ENCODE measurements at regions not wholly inside any gene's neighbourhood (a gene's known extent, or its start where the extent isn't known, plus 50 kb on each side); places are given as distances from the start of the nearest gene placed in this dataset.
"Not testable (repeated sequence)": the region's sequence is repeated elsewhere in the genome, so short reads cannot be mapped to it uniquely, and the experiment has no call there.

- DNase-seq (ENCODE audit: low read depth, low spot score) = no peak
- no peaks in the 10 kb centered on the region for H3K36me3 ChIP-seq (ENCODE audit: insufficient read depth, low read length)
- no peak overlapping the region for H3K27ac ChIP-seq
- no peak overlapping the region for H3K9ac ChIP-seq (ENCODE audit: insufficient read length)
- H3K9me3 ChIP-seq (ENCODE audit: low read depth, low read length) = no peaks in the 10 kb centered on the region
- TF ChIP-seq EZH2 (IDR thresholded peaks at IDR 0.05) (no peak), FOXP2 (optimal IDR thresholded peaks at IDR 0.05; ENCODE audit: control extremely low read depth, extremely low read length, insufficient read depth) (no peak), POLR2AphosphoS5 (IDR thresholded peaks at IDR 0.05; ENCODE audit: borderline replicate concordance, low read depth, low read length) (no peak)
- no peak overlapping the region for H3K4me3 ChIP-seq
Observed at GRCh38 chr3:94378322-94378721, 315.5 kb downstream of the NSUN3 start.

- TF ChIP-seq EZH2 (IDR thresholded peaks at IDR 0.05) = no peak
- TF ChIP-seq FOXP2 (optimal IDR thresholded peaks at IDR 0.05; ENCODE audit: control extremely low read depth, extremely low read length, insufficient read depth) = no peak
- no peak for TF ChIP-seq POLR2AphosphoS5 (IDR thresholded peaks at IDR 0.05; ENCODE audit: borderline replicate concordance, low read depth, low read length)
- H3K27ac ChIP-seq = no peak overlapping the region
- H3K9ac ChIP-seq (ENCODE audit: insufficient read length) = no peak overlapping the region
- no peak for DNase-seq (ENCODE audit: low read depth, low spot score)
- no peak overlapping the region for H3K4me3 ChIP-seq
- H3K36me3 ChIP-seq (ENCODE audit: insufficient read depth, low read length) = no peaks in the 10 kb centered on the region
- no peaks in the 10 kb centered on the region for H3K9me3 ChIP-seq (ENCODE audit: low read depth, low read length)
Observed at GRCh38 chr3:94379264-94379663, 316.4 kb downstream of the NSUN3 start.

DNA sequence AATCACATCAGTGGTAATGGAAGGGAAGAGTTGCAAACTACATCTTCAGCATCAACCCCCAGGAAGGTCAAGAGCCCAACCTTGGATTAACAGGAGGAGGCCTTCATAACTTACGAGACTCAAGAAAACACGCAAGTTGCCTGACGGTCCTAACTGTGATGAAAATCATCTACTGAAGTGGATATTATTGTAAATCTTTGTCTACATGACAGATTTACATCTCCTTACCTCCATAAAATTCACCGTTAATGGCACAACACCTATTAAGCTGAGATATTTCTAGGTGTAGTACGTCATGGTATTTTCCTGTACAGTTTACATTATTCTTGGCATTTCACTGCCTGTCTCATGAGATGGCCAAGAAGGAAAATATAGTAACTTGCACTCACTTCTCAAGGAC, 332.0 kb downstream of the NSUN3 start:
- no peak for TF ChIP-seq EZH2 (IDR thresholded peaks at IDR 0.05)
- TF ChIP-seq POLR2AphosphoS5 (IDR thresholded peaks at IDR 0.05; ENCODE audit: borderline replicate concordance, low read depth, low read length) = no peak
- no peak for TF ChIP-seq FOXP2 (optimal IDR thresholded peaks at IDR 0.05; ENCODE audit: control extremely low read depth, extremely low read length, insufficient read depth)
- H3K9ac ChIP-seq (ENCODE audit: insufficient read length) = no peak overlapping the region
- no peak overlapping the region for H3K4me3 ChIP-seq
- H3K9me3 ChIP-seq (ENCODE audit: low read depth, low read length) = no peaks in the 10 kb centered on the region
- no peak for DNase-seq (ENCODE audit: low read depth, low spot score)
- H3K36me3 ChIP-seq (ENCODE audit: insufficient read depth, low read length) = no peaks in the 10 kb centered on the region
- no peak overlapping the region for H3K27ac ChIP-seq

DNA sequence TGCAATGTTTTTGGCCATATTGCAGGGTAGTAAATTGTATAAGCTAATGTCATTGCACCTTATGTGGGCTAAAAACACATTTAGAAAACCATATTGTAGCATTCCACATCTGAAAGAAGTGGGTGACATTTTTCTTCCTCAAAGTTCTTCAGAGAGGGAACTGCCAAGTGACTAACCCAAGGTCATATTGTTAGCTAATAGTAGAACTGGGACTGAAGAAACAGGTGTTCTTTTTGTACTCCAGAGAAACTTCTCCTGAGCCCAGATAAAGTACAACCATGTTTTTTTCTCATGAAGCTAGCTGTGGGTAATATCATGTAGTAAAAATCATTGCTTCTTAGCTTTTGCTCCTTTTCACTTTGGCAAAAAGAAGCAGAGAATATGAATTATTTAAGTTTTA, 333.0 kb downstream of the NSUN3 start:
- H3K27ac ChIP-seq = no peak overlapping the region
- no peak overlapping the region for H3K9ac ChIP-seq (ENCODE audit: insufficient read length)
- no peak for TF ChIP-seq POLR2AphosphoS5 (IDR thresholded peaks at IDR 0.05; ENCODE audit: borderline replicate concordance, low read depth, low read length)
- TF ChIP-seq FOXP2 (optimal IDR thresholded peaks at IDR 0.05; ENCODE audit: control extremely low read depth, extremely low read length, insufficient read depth) = no peak
- TF ChIP-seq EZH2 (IDR thresholded peaks at IDR 0.05) = no peak
- no peaks in the 10 kb centered on the region for H3K9me3 ChIP-seq (ENCODE audit: low read depth, low read length)
- no peak overlapping the region for H3K4me3 ChIP-seq
- no peaks in the 10 kb centered on the region for H3K36me3 ChIP-seq (ENCODE audit: insufficient read depth, low read length)
- DNase-seq (ENCODE audit: low read depth, low spot score) = no peak

- no peak for DNase-seq (ENCODE audit: low read depth, low spot score)
- no peak overlapping the region for H3K9ac ChIP-seq (ENCODE audit: insufficient read length)
- no peak for TF ChIP-seq POLR2AphosphoS5 (IDR thresholded peaks at IDR 0.05; ENCODE audit: borderline replicate concordance, low read depth, low read length)
- no peak for TF ChIP-seq EZH2 (IDR thresholded peaks at IDR 0.05)
- TF ChIP-seq FOXP2 (optimal IDR thresholded peaks at IDR 0.05; ENCODE audit: control extremely low read depth, extremely low read length, insufficient read depth) = no peak
- no peak overlapping the region for H3K4me3 ChIP-seq
- no peaks in the 10 kb centered on the region for H3K36me3 ChIP-seq (ENCODE audit: insufficient read depth, low read length)
- H3K27ac ChIP-seq = no peak overlapping the region
- no peaks in the 10 kb centered on the region for H3K9me3 ChIP-seq (ENCODE audit: low read depth, low read length)
Observed at GRCh38 chr3:94398036-94398435, 335.2 kb downstream of the NSUN3 start.

- Histone ChIP-seq H3K36me3 (ENCODE audit: insufficient read depth, low read length) (no peaks in the 10 kb centered on the region), H3K27ac (no peak overlapping the region), H3K4me3 (no peak overlapping the region), H3K9me3 (ENCODE audit: low read depth, low read length) (no peaks in the 10 kb centered on the region), H3K9ac (ENCODE audit: insufficient read length) (no peak overlapping the region)
- no peak for DNase-seq (ENCODE audit: low read depth, low spot score)
- TF ChIP-seq EZH2 (IDR thresholded peaks at IDR 0.05) = no peak
- no peak for TF ChIP-seq FOXP2 (optimal IDR thresholded peaks at IDR 0.05; ENCODE audit: control extremely low read depth, extremely low read length, insufficient read depth)
- no peak for TF ChIP-seq POLR2AphosphoS5 (IDR thresholded peaks at IDR 0.05; ENCODE audit: borderline replicate concordance, low read depth, low read length)
Observed at GRCh38 chr3:94401466-94401865, 338.6 kb downstream of the NSUN3 start.

DNA sequence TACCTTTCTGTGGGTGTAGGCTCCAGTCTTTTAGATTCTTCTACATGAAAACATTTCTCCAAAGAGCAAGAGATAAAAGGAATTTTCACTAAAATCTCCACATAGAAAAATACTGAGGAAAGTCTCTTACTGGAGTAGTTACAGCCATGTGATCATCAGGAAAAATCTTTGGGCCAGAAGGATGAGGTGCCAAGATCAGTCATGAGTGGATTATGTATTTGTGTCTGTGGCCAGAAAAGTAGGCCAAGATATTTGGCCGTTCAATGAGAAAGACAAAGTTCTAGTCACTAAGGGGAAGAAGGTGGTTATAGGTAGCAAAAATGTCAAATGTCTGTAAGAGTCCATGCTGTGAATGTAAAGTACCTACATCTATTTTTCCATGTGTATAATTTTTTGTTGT, 339.3 kb downstream of the NSUN3 start:
- H3K9me3 ChIP-seq (ENCODE audit: low read depth, low read length) = no peaks in the 10 kb centered on the region
- no peak overlapping the region for H3K4me3 ChIP-seq
- TF ChIP-seq EZH2 (IDR thresholded peaks at IDR 0.05) (no peak), POLR2AphosphoS5 (IDR thresholded peaks at IDR 0.05; ENCODE audit: borderline replicate concordance, low read depth, low read length) (no peak), FOXP2 (optimal IDR thresholded peaks at IDR 0.05; ENCODE audit: control extremely low read depth, extremely low read length, insufficient read depth) (no peak)
- DNase-seq (ENCODE audit: low read depth, low spot score) = no peak
- H3K9ac ChIP-seq (ENCODE audit: insufficient read length) = no peak overlapping the region
- no peaks in the 10 kb centered on the region for H3K36me3 ChIP-seq (ENCODE audit: insufficient read depth, low read length)
- H3K27ac ChIP-seq = no peak overlapping the region

DNA sequence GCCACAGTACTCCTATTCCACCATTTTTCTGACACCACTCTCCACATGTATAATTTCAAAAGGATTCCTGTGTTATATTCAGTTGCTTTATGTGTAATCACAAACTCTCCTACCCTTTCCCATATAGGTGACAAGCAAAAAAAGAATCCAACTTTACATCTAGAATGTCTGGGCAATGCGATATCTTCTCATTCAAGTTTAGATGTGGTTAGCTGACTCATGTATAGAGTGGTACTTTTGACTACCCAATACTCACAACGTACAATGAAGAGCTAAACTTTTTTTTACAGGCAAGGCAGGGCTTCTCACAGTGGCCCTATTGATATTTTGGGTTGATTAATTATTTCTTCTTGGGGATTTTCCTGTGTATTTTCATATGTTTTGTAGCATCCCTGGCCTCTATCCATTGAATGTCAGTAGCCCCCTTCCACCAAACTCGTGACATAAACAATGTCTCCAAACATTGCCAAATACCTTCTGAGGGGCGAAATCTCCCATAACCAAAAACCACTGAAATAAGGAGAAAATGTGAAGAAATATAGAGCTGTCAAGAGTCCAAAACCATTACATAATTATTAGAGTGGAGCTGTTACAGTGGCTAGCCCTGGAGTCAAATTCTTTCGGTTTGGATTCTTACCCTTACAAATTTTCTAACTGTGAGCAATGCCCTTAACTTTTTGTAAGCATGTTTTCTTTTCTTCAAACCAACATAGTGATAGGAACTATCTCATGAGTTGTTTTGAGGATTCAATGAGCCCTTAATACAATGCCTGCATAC, 342.6 kb downstream of the NSUN3 start:
- H3K9ac ChIP-seq (ENCODE audit: insufficient read length) = no peak overlapping the region
- H3K36me3 ChIP-seq (ENCODE audit: insufficient read depth, low read length) = no peaks in the 10 kb centered on the region
- H3K27ac ChIP-seq = no peak overlapping the region
- no peak overlapping the region for H3K4me3 ChIP-seq
- no peaks in the 10 kb centered on the region for H3K9me3 ChIP-seq (ENCODE audit: low read depth, low read length)
- TF ChIP-seq EZH2 (IDR thresholded peaks at IDR 0.05) (no peak), FOXP2 (optimal IDR thresholded peaks at IDR 0.05; ENCODE audit: control extremely low read depth, extremely low read length, insufficient read depth) (no peak), POLR2AphosphoS5 (IDR thresholded peaks at IDR 0.05; ENCODE audit: borderline replicate concordance, low read depth, low read length) (no peak)
- no peak for DNase-seq (ENCODE audit: low read depth, low spot score)

DNA sequence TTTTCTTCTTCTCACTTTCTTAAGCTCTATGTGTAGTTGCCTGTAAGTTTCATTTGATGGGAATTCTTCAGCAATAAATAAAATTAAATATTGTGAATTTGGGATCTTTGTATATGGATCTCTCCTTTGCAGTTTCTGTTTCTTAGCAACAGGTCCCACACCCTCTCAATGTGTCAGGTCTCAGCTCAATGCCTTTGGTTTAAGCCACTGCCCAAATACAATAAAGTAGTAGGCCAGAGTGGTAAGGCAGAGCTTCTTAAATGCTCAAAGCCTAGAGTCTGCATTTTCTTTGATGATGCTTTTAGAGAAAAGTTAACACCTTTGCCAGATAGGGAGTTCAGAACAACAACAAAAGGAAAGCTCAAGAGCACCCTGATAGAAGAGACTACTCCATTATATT, 343.7 kb downstream of the NSUN3 start:
- TF ChIP-seq EZH2 (IDR thresholded peaks at IDR 0.05) (no peak), FOXP2 (optimal IDR thresholded peaks at IDR 0.05; ENCODE audit: control extremely low read depth, extremely low read length, insufficient read depth) (no peak), POLR2AphosphoS5 (IDR thresholded peaks at IDR 0.05; ENCODE audit: borderline replicate concordance, low read depth, low read length) (no peak)
- no peak for DNase-seq (ENCODE audit: low read depth, low spot score)
- Histone ChIP-seq H3K36me3 (ENCODE audit: insufficient read depth, low read length) (no peaks in the 10 kb centered on the region), H3K9ac (ENCODE audit: insufficient read length) (no peak overlapping the region), H3K9me3 (ENCODE audit: low read depth, low read length) (no peaks in the 10 kb centered on the region), H3K27ac (no peak overlapping the region), H3K4me3 (no peak overlapping the region)

GRCh38 chr3:94412936-94413335, 350.1 kb downstream of the NSUN3 start:
- not testable (repeated sequence) for H3K4me3 ChIP-seq, H3K27ac ChIP-seq

More at GRCh38 chr3:94412936-94413335, 350.1 kb downstream of the NSUN3 start:
- not testable (repeated sequence) for H3K9ac ChIP-seq (ENCODE audit: insufficient read length); H3K36me3 ChIP-seq (ENCODE audit: insufficient read depth, low read length); H3K9me3 ChIP-seq (ENCODE audit: low read depth, low read length); DNase-seq (ENCODE audit: low read depth, low spot score)

All from SK-N-MC (cell line).